Esophagus muscularis mucosa (tissue), 4 donors: ENCODE measurements at regions not wholly inside any gene's neighbourhood (a gene's known extent, or its start where the extent isn't known, plus 50 kb on each side); places are given as distances from the start of the nearest gene placed in this dataset.

Experiments used
- DNase-seq: peaks from one replicate; pipeline ENCODE4 v3.0.0-alpha.2; 2017; ENCODE audit errors: extremely low spot score
- H3K27ac ChIP-seq, 4 donors: fragments of 200-600 bp; sonication (generic); replicated peaks in 1 of 4; 1 replicate in 3 of 4; 2 replicates in 1 of 4; pipeline ENCODE4 v1.5.1; 2016 to 2019; ENCODE audit warnings: mild to moderate bottlenecking in 1 of 4
- H3K27me3 ChIP-seq, 4 donors: fragments of 200-600 bp; sonication (generic); one replicate each; pipeline versions ENCODE4 v1.5.1 to v1.6.0; 2016 to 2019
- H3K36me3 ChIP-seq, 4 donors: fragments of 200-600 bp; sonication (generic); one replicate each; pipeline ENCODE4 v1.5.1; 2016 to 2019
- H3K4me1 ChIP-seq, 4 donors: fragments of 200-600 bp; sonication (generic); one replicate each; pipeline ENCODE4 v1.5.1; 2016 to 2019
- H3K4me3 ChIP-seq, 4 donors: fragments of 200-600 bp; sonication (generic); 1 replicate in 2 of 4; 2 replicates in 2 of 4; pipeline ENCODE4 v1.5.1; 2016 to 2019; ENCODE audit warnings: mild to moderate bottlenecking in 4 of 4, moderate library complexity in 1 of 4
- H3K9me3 ChIP-seq, 4 donors: fragments of 200-600 bp; sonication (generic); 1 replicate in 3 of 4; 2 replicates in 1 of 4; pipeline ENCODE4 v1.5.1; 2016 to 2019
- EP300 ChIP-seq: sonication (generic); formaldehyde crosslinking; IDR thresholded peaks from one replicate; pipeline ENCODE4 v1.6.1; 2017; ENCODE audit warnings: antibody characterized with exemption
- POLR2A ChIP-seq: fragments of 450-650 bp; IDR thresholded peaks from one replicate; pipeline ENCODE4 v1.6.1; 2017; ENCODE audit warnings: antibody characterized with exemption, moderate library complexity, mild to moderate bottlenecking, low read depth
- POLR2AphosphoS5 ChIP-seq, 2 donors: sonication (generic); formaldehyde crosslinking; IDR thresholded peaks; one replicate each; pipeline ENCODE4 v1.6.1; 2017; ENCODE audit warnings: antibody characterized with exemption in 2 of 2
- WGBS: methylation state at CpG from one replicate; pipeline ENCODE4 v1.1.5; 2018; 5-methylcytosine and 5-hydroxymethylcytosine counted together
- intact Hi-C: fragments of 100-400 bp; cut with DNase I; formaldehyde crosslinking; loops from one replicate; pipeline ENCODE4 v1.15.1; 2023
- TF ChIP-seq, protein P1 (sequence below), 3 experiments: fragments of 200-600 bp in 2 of 3; fragments of 450-650 bp in 1 of 3; sonication (generic) in 2 of 3; IDR thresholded peaks; one replicate each; pipeline ENCODE4 v1.5.1; 2017 to 2019; ENCODE audit warnings: antibody characterized with exemption in 3 of 3, mild to moderate bottlenecking in 2 of 3, moderate library complexity in 1 of 3

DNA sequence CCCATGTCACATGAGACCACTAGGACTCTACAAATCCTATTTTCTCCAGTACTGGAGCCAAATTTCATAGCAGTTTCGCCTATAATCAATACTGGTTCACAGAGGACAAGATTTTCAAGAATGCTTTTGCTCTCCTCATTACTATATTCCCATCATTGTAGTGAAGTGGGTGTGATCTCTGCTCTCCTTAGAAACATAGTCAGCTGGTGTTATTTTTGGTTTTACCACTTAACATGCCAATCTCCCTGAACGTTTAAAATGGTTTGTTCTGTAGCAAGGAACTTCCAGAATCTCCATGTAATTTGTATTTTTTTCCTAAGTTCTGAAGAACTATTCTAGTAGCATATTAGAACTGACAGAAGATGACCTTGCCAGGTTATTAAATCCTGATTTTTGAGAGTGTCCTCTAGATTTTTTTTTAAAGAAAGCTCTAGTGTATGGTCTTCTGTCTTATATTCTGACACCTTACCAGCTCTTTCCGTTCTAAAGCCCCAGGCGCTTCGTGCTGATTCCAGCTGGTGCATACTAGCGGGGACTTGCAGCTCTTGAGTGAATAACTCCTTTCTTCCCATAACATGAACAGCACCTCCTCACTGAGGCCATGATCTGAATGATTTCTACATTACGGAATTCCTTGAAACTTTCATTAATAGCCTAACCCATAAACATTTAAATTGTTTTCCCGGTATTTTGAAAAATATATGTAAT lies 1372.9 kb downstream of the TECRL start:
- H3K4me1 ChIP-seq = no peaks in the 10 kb centered on the region
- no peaks in the 10 kb centered on the region for H3K36me3 ChIP-seq
- no peak overlapping the region for H3K4me3 ChIP-seq
- WGBS = 76% methylated on average over 8 of the region's 8 CpGs
- no peak for DNase-seq
- H3K27ac ChIP-seq = no peak overlapping the region
- intact Hi-C loops = no loop called here
- TF ChIP-seq, protein P1, sequence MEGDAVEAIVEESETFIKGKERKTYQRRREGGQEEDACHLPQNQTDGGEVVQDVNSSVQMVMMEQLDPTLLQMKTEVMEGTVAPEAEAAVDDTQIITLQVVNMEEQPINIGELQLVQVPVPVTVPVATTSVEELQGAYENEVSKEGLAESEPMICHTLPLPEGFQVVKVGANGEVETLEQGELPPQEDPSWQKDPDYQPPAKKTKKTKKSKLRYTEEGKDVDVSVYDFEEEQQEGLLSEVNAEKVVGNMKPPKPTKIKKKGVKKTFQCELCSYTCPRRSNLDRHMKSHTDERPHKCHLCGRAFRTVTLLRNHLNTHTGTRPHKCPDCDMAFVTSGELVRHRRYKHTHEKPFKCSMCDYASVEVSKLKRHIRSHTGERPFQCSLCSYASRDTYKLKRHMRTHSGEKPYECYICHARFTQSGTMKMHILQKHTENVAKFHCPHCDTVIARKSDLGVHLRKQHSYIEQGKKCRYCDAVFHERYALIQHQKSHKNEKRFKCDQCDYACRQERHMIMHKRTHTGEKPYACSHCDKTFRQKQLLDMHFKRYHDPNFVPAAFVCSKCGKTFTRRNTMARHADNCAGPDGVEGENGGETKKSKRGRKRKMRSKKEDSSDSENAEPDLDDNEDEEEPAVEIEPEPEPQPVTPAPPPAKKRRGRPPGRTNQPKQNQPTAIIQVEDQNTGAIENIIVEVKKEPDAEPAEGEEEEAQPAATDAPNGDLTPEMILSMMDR (IDR thresholded peaks at IDR 0.05) = no peak
- no peak for TF ChIP-seq EP300
- no peak for TF ChIP-seq POLR2A
- no peak for TF ChIP-seq POLR2AphosphoS5 (IDR thresholded peaks at IDR 0.05)
- H3K27me3 ChIP-seq = no peaks in the 10 kb centered on the region
- H3K9me3 ChIP-seq = no peaks in the 10 kb centered on the region

DNA sequence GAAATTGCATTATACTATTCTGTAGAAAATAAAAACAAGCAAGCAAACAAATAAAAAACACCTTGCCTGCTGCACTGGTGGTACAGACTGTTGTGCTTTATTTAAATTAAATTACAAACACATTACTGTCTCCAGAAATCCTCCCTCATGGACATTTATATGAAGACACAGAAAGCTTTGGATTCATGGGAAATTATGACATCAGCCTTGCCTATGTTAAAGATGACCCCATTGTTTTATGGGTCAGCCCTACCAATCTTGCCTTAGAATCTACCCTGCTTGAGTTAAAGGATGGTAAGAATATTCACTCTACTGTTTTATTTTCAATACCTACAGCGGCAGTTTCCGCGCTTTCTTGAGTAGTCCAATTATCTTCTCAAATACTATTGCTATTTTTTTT lies 1379.9 kb downstream of the TECRL start:
- 83% methylated on average over 3 of the region's 3 CpGs for WGBS
- TF ChIP-seq EP300 = no peak
- no peak for TF ChIP-seq POLR2A
- TF ChIP-seq, protein P1 (IDR thresholded peaks at IDR 0.05) = no peak
- TF ChIP-seq POLR2AphosphoS5 (IDR thresholded peaks at IDR 0.05) = no peak
- peaks cover 0 to 4% (median 0%) of the 10 kb centered on the region in 4 donors for H3K9me3 ChIP-seq
- intact Hi-C loops = no loop called here
- no peaks in the 10 kb centered on the region for H3K27me3 ChIP-seq
- H3K36me3 ChIP-seq = no peaks in the 10 kb centered on the region
- H3K27ac ChIP-seq = no peak overlapping the region
- no peaks in the 10 kb centered on the region for H3K4me1 ChIP-seq
- no peak for DNase-seq
- no peak overlapping the region for H3K4me3 ChIP-seq

DNA sequence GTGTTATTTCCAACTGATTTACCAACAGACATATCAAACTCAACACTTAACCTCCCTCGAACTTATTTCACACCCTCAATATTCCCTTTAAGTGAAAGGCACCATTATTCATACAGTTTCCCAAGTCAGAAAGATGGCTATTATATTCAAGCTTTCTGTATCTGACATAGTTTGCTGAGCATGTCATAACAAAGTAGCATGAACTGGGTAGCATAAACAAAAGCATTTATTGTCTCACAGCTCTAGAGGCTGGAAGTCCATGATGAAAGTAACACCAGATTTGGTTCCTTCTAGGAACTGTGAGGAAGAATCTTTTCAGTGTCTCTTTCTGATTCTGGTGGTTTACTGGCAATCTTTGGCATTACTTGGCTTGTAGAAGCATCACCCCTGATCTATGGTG lies 1388.6 kb downstream of the TECRL start:
- TF ChIP-seq, protein P1 (IDR thresholded peaks at IDR 0.05) = no peak
- TF ChIP-seq POLR2A (no peak), EP300 (no peak), POLR2AphosphoS5 (IDR thresholded peaks at IDR 0.05) (no peak)
- H3K4me3 ChIP-seq = no peak overlapping the region
- no peaks in the 10 kb centered on the region for H3K4me1 ChIP-seq
- no peaks in the 10 kb centered on the region for H3K27me3 ChIP-seq
- intact Hi-C loops = no loop called here
- 61% methylated on average over 1 of the region's 1 CpG for WGBS
- no peak for DNase-seq
- no peaks in the 10 kb centered on the region for H3K9me3 ChIP-seq
- H3K36me3 ChIP-seq = no peaks in the 10 kb centered on the region
- H3K27ac ChIP-seq = no peak overlapping the region

DNA sequence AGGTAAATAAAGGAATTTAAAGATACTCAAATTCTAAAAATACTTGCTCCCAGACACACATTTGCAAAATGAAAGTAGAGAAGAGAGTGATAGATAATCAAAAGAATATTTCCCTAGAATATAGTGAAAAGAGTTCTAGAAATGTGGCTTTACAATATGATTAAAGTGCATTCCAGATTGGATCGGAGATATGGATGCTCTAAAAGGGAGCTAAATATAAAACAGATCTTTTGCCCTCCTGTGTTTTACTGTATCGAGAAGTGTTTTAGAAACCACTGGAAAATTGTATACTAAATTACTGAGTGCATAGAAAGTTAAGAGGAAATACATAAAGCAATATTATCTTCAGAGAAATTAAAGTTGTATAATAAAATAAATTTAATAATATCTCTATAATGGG lies 1392.0 kb downstream of the TECRL start:
- Histone ChIP-seq H3K27me3 (no peaks in the 10 kb centered on the region), H3K4me1 (no peaks in the 10 kb centered on the region), H3K4me3 (no peak overlapping the region), H3K36me3 (no peaks in the 10 kb centered on the region), H3K27ac (no peak overlapping the region), H3K9me3 (no peaks in the 10 kb centered on the region)
- WGBS = 79% methylated on average over 2 of the region's 2 CpGs
- intact Hi-C loops = no loop called here
- TF ChIP-seq, protein P1 (IDR thresholded peaks at IDR 0.05) = no peak
- no peak for TF ChIP-seq POLR2A
- TF ChIP-seq EP300 = no peak
- TF ChIP-seq POLR2AphosphoS5 (IDR thresholded peaks at IDR 0.05) = no peak
- no peak for DNase-seq

DNA sequence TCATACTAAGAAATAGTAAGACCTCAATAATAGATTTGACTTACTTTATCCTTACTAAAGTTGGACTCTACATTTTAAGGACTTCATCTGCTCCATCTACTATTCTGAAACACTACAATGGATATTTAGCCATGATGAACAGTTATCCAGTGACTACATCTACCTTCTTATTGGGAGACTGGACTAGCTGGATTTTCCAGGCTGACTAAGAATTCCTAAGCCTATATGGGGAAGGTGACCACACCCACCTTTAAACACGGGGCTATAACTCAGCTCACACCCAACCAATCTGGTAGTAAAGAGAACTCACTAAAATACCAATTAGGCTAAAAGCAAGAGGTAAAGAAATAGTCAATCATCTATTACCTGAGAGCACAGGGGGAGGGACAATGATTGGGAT lies 1438.4 kb downstream of the TECRL start:
- Histone ChIP-seq H3K27me3 (no peaks in the 10 kb centered on the region), H3K4me1 (no peaks in the 10 kb centered on the region), H3K36me3 (no peaks in the 10 kb centered on the region), H3K9me3 (peaks cover 0 to 4% (median 0%) of the 10 kb centered on the region in 4 donors), H3K4me3 (no peak overlapping the region), H3K27ac (no peak overlapping the region)
- WGBS = 73% methylated on average over 1 of the region's 1 CpG
- no peak for DNase-seq
- TF ChIP-seq POLR2A (no peak), POLR2AphosphoS5 (IDR thresholded peaks at IDR 0.05) (no peak), EP300 (no peak)
- TF ChIP-seq, protein P1 (IDR thresholded peaks at IDR 0.05) = no peak
- intact Hi-C loops = no loop called here
